GM12878 (cell line): ENCODE measurements at regions not wholly inside any gene's neighbourhood (a gene's known extent, or its start where the extent isn't known, plus 50 kb on each side); places are given as distances from the start of the nearest gene placed in this dataset.

Experiments
- ATAC-seq: fragments of 200-7000 bp; cut with Tn5 transposase; 3 replicates; pipeline ENCODE4 v1.9.1; 2020; ENCODE audit warnings: mild to moderate bottlenecking, moderate library complexity
- BruUV-seq: library from RNA; stranded (reverse); fragments of 400-500 nt; replicated peaks from 2 replicates; lab custom pipeline; 2021; lab: Mats Ljungman, UMichigan
- CTCF ChIA-PET: fragments of 300-600 bp; sonication (Branson Sonifier 250); formaldehyde crosslinking; extraction: SDS; loops from one replicate; lab custom pipeline; 2021; ENCODE audit warnings: inconsistent platforms; lab: Yijun Ruan, JAX
- POLR2A ChIA-PET: fragments of 350-600 bp; formaldehyde crosslinking; extraction: SDS; loops from one replicate; lab custom pipeline; 2021; ENCODE audit warnings: inconsistent platforms; lab: Charles Lee
- RAD21 ChIA-PET: fragments of 300-600 bp; sonication (Branson Sonifier 250); formaldehyde crosslinking; loops from one replicate; lab custom pipeline; 2023; ENCODE audit warnings: antibody characterized with exemption; ENCODE audit not compliant: unreplicated experiment; lab: Charles Lee
- SMC1A ChIA-PET: fragments of 300-600 bp; sonication (Branson Sonifier 250); formaldehyde crosslinking; loops from one replicate; lab custom pipeline; 2023; ENCODE audit not compliant: unreplicated experiment, uncharacterized antibody; lab: Charles Lee
- DNase-seq: peaks from one replicate; pipeline ENCODE4 v3.0.0-alpha.2; 2011; ENCODE audit warnings: low read depth, low spot score
- FAIRE-seq: peaks from 3 replicates; lab custom pipeline; 2011; peaks lifted over from hg19 to GRCh38; lab: Jason Lieb, UNC
- H2AFZ ChIP-seq: 2 replicates; pipeline ENCODE4 v1.6.0; 2011; ENCODE audit warnings: low read depth, low read length, control low read depth; ENCODE audit not compliant: control insufficient read depth
- H3K27ac ChIP-seq: 2 replicates; pipeline ENCODE4 v1.5.1; 2011; ENCODE audit warnings: control low read depth; ENCODE audit not compliant: control insufficient read depth, insufficient read depth
- H3K27me3 ChIP-seq, 2 experiments: replicated peaks in 1 of 2; 2 replicates each; pipeline versions ENCODE4 v1.6.0 to v1.6.1; 2011; ENCODE audit warnings: low read length in 1 of 2; ENCODE audit not compliant: control insufficient read depth in 2 of 2, insufficient read depth in 2 of 2
- H3K36me3 ChIP-seq, 2 experiments: 2 replicates each; pipeline ENCODE4 v1.5.1; 2011; ENCODE audit warnings: low read length in 1 of 2; ENCODE audit not compliant: control insufficient read depth in 2 of 2, insufficient read depth in 2 of 2
- H3K4me1 ChIP-seq: 2 replicates; pipeline ENCODE4 v1.6.1; 2011; ENCODE audit warnings: mild to moderate bottlenecking, low read length, moderate library complexity, mixed read lengths; ENCODE audit not compliant: control insufficient read depth, insufficient read depth
- H3K4me2 ChIP-seq: 2 replicates; pipeline ENCODE4 v1.6.0; 2011; ENCODE audit warnings: control low read depth; ENCODE audit not compliant: control insufficient read depth, insufficient read depth
- H3K4me3 ChIP-seq: fragments of 200-600 bp; sonication (generic); 2 replicates; pipeline ENCODE4 v1.5.1; 2016
- H3K79me2 ChIP-seq: 2 replicates; pipeline ENCODE4 v1.6.0; 2011; ENCODE audit warnings: low read length; ENCODE audit not compliant: control insufficient read depth, insufficient read depth
- H3K9ac ChIP-seq: 2 replicates; pipeline ENCODE4 v1.8.0; 2011; ENCODE audit warnings: low read length, control low read depth, mixed read lengths; ENCODE audit not compliant: control insufficient read depth, insufficient read depth
- H3K9me3 ChIP-seq: replicated peaks from 3 replicates; pipeline ENCODE4 v1.5.1; 2011; ENCODE audit warnings: mild to moderate bottlenecking, low read length; ENCODE audit not compliant: control insufficient read depth, insufficient read depth
- H4K20me1 ChIP-seq: 2 replicates; pipeline ENCODE4 v1.6.0; 2011; ENCODE audit not compliant: control insufficient read depth, insufficient read depth
- CREM ChIP-seq: IDR thresholded peaks from 2 replicates; pipeline ENCODE4 v1.6.1; 2014; ENCODE audit warnings: antibody characterized with exemption, low read depth
- GABPA ChIP-seq: IDR thresholded peaks from 2 replicates; pipeline ENCODE4 v1.6.1; 2014; ENCODE audit warnings: antibody characterized with exemption, low read depth, mild to moderate bottlenecking, inconsistent platforms
- MLLT1 ChIP-seq: fragments of 450-650 bp; IDR thresholded peaks from 2 replicates; pipeline ENCODE4 v1.6.1; 2016; ENCODE audit warnings: mild to moderate bottlenecking
- NR2F1 ChIP-seq: fragments of 450-650 bp; conservative IDR thresholded peaks from 2 replicates; pipeline ENCODE4 v1.6.1; 2017; ENCODE audit warnings: mild to moderate bottlenecking
- RAD51 ChIP-seq: fragments of 450-650 bp; IDR thresholded peaks from 2 replicates; pipeline ENCODE4 v1.6.1; 2016; ENCODE audit warnings: moderate library complexity, mild to moderate bottlenecking, inconsistent platforms
- RUNX3 ChIP-seq: IDR thresholded peaks from 2 replicates; pipeline ENCODE4 v1.6.1; 2012; ENCODE audit warnings: low read length, inconsistent platforms
- SPI1 ChIP-seq: IDR thresholded peaks from 2 replicates; pipeline ENCODE4 v1.6.1; 2011; ENCODE audit warnings: low read depth, mild to moderate bottlenecking, low read length, moderate library complexity, borderline replicate concordance; ENCODE audit not compliant: insufficient read depth
- SUPT20H ChIP-seq: IDR thresholded peaks from 2 replicates; pipeline ENCODE4 v1.6.1; 2011; ENCODE audit warnings: low read depth, mild to moderate bottlenecking, low read length, moderate library complexity, borderline replicate concordance; ENCODE audit not compliant: control insufficient read depth
- SUZ12 ChIP-seq: fragments of 200-600 bp; sonication (generic); IDR thresholded peaks from one replicate; pipeline ENCODE4 v1.6.1; 2018; ENCODE audit warnings: antibody characterized with exemption, mild to moderate bottlenecking; ENCODE audit not compliant: unreplicated experiment
- TCF12 ChIP-seq: IDR thresholded peaks from 2 replicates; pipeline ENCODE4 v1.6.1; 2011; ENCODE audit warnings: low read depth, mild to moderate bottlenecking, low read length
- TCF3 ChIP-seq: IDR thresholded peaks from 2 replicates; pipeline ENCODE4 v1.6.1; 2012; ENCODE audit warnings: low read depth, mild to moderate bottlenecking, low read length, borderline replicate concordance; ENCODE audit not compliant: insufficient read depth
- ZSCAN29 ChIP-seq: fragments of 450-650 bp; IDR thresholded peaks from 2 replicates; pipeline ENCODE4 v1.6.1; 2017; ENCODE audit warnings: mild to moderate bottlenecking, moderate library complexity
- WGBS: methylation state at CpG from one replicate; pipeline ENCODE4 v1.1.6; 2016; ENCODE audit warnings: low lambda C conversion rate; ENCODE audit not compliant: insufficient replicate concordance, insufficient coverage; ENCODE audit errors: missing lambda C conversion rate; 5-methylcytosine and 5-hydroxymethylcytosine counted together
- in situ Hi-C: fragments of 300-500 bp; cut with MboI; formaldehyde crosslinking; loops from 9 replicates; pipeline ENCODE4 v1.14.3; 2018; ENCODE audit warnings: mixed read lengths
- intact Hi-C: fragments of 100-400 bp; cut with micrococcal nuclease; formaldehyde crosslinking; loops from one replicate; pipeline ENCODE4 v1.14.2; 2022; ENCODE audit not compliant: unreplicated experiment
- TF ChIP-seq, protein P1 (sequence below): IDR thresholded peaks from 2 replicates; pipeline ENCODE4 v1.6.1; 2011; ENCODE audit warnings: low read depth, mild to moderate bottlenecking, low read length, moderate library complexity, borderline replicate concordance; ENCODE audit errors: extremely low read depth

DNA sequence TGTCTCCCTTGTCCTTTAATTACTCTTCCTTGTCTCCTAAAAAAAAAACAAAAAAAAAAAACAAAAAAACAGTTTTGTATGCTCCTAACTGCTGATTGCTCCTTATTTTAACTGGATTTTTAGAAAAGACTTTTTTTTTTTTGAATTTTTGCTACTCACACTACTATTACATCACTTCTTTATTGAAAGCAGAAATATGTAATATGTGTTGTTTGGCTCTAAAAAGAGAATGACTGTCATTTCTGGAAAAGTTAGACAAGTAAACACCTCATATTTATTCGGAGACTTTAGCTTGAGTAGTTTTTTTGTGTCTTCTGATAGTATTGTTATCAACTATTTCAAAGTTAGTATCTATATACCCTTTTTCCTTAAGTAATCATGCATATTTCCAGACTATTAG lies 855.0 kb downstream of the USP25 start:
- Histone ChIP-seq H2AFZ (no peak overlapping the region), H3K79me2 (no peaks in the 10 kb centered on the region), H3K4me2 (no peak overlapping the region), H3K4me3 (no peak overlapping the region), H3K27me3 (no peaks in the 10 kb centered on the region), H3K9me3 (no peaks in the 10 kb centered on the region; the same call in 2 of the 3 replicates), H4K20me1 (no peaks in the 10 kb centered on the region), H3K36me3 (no peaks in the 10 kb centered on the region), H3K9ac (no peak overlapping the region), H3K27ac (no peak overlapping the region), H3K4me1 (no peaks in the 10 kb centered on the region)
- ChIA-PET RAD21 (no interaction called here), POLR2A (no interaction called here), SMC1A (no interaction called here), CTCF (no interaction called here)
- ATAC-seq (no peak), DNase-seq (no peak), FAIRE-seq (no peak)
- no peak for TF ChIP-seq CREM
- TF ChIP-seq TCF3, result no peak
- no peak for TF ChIP-seq RAD51
- TF ChIP-seq SUZ12, result no peak
- no TSS peak for BruUV-seq
- in situ Hi-C loops (no loop called here), intact Hi-C loops (no loop called here)
- 0% methylated on average over 1 of the region's 1 CpG for WGBS

GRCh38 chr21:16585896-16586295 lies 856.1 kb downstream of the USP25 start:
- Histone ChIP-seq H3K4me1 (no peaks in the 10 kb centered on the region), H3K79me2 (no peaks in the 10 kb centered on the region), H3K4me3 (no peak overlapping the region), H3K36me3 (no peaks in the 10 kb centered on the region), H3K27me3 (no peaks in the 10 kb centered on the region), H4K20me1 (no peaks in the 10 kb centered on the region), H3K4me2 (no peak overlapping the region), H3K27ac (no peak overlapping the region), H3K9ac (no peak overlapping the region), H2AFZ (no peak overlapping the region), H3K9me3 (no peaks in the 10 kb centered on the region; the same call in 2 of the 3 replicates)
- ATAC-seq (no peak), FAIRE-seq (no peak), DNase-seq (no peak)
- 1% methylated on average over 3 of the region's 3 CpGs for WGBS
- intact Hi-C loops, result no loop called here
- no peak for TF ChIP-seq NR2F1
- no peak for TF ChIP-seq GABPA
- TF ChIP-seq MLLT1, result no peak
- TF ChIP-seq TCF12, result no peak
- TF ChIP-seq ZSCAN29, result no peak
- no peak for TF ChIP-seq SUPT20H
- TF ChIP-seq SPI1, result no peak
- TF ChIP-seq RUNX3, result no peak
- TF ChIP-seq, protein P1, sequence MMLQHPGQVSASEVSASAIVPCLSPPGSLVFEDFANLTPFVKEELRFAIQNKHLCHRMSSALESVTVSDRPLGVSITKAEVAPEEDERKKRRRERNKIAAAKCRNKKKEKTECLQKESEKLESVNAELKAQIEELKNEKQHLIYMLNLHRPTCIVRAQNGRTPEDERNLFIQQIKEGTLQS, result no peak
- ChIA-PET SMC1A (no interaction called here), RAD21 (no interaction called here), POLR2A (no interaction called here), CTCF (no interaction called here)
- in situ Hi-C loops, result no loop called here
- BruUV-seq, result no TSS peak
